Caco-2 (cell line): ENCODE measurements at regions not wholly inside any gene's neighbourhood (a gene's known extent, or its start where the extent isn't known, plus 50 kb on each side); places are given as distances from the start of the nearest gene placed in this dataset.

Experiments
- BruUV-seq: library from RNA; stranded (reverse); fragments of 400-500 nt; replicated peaks from 2 replicates; lab custom pipeline; 2021; lab: Mats Ljungman, UMichigan
- CTCF ChIA-PET: fragments of 300-600 bp; sonication (Branson Sonifier 250); formaldehyde crosslinking; loops from one replicate; lab custom pipeline; 2022; ENCODE audit warnings: antibody characterized with exemption; lab: Charles Lee
- POLR2A ChIA-PET: fragments of 300-600 bp; sonication (Branson Sonifier 250); formaldehyde crosslinking; loops from one replicate; lab custom pipeline; 2022; ENCODE audit warnings: antibody characterized with exemption; lab: Charles Lee
- DNase-seq, 2 experiments: peaks; one replicate each; pipeline versions ENCODE4 v3.0.0 to v3.0.0-alpha.2; 2020 to 2022
- H3K27me3 ChIP-seq: replicated peaks from 2 replicates; pipeline ENCODE4 v1.6.0; 2011; ENCODE audit warnings: low read length; ENCODE audit not compliant: control insufficient read depth, insufficient read depth
- H3K36me3 ChIP-seq: 2 replicates; pipeline ENCODE4 v1.5.1; 2011; ENCODE audit warnings: low read length; ENCODE audit not compliant: control insufficient read depth, insufficient read depth
- H3K4me1 ChIP-seq: fragments of 250-450 bp; sonication (Bioruptor Pico); 2 replicates; pipeline ENCODE4 v1.5.1; 2020; ENCODE audit warnings: mild to moderate bottlenecking
- H3K4me3 ChIP-seq: 2 replicates; pipeline ENCODE4 v1.5.1; 2011; ENCODE audit warnings: low read depth, mild to moderate bottlenecking, control low read depth, low read length
- H3K9me3 ChIP-seq: fragments of 250-450 bp; sonication (Bioruptor Pico); 2 replicates; pipeline ENCODE4 v1.5.1; 2020; ENCODE audit warnings: mild to moderate bottlenecking, moderate library complexity
- H3K27ac Mint-ChIP-seq: one replicate; pipeline ENCODE4 v1.8.0; 2022; ENCODE audit warnings: mixed read lengths; ENCODE audit not compliant: unreplicated experiment
- H3K27me3 Mint-ChIP-seq: one replicate; pipeline ENCODE4 v1.8.0; 2022; ENCODE audit warnings: mixed read lengths; ENCODE audit not compliant: insufficient read depth, unreplicated experiment
- H3K36me3 Mint-ChIP-seq: one replicate; pipeline ENCODE4 v1.8.0; 2022; ENCODE audit warnings: mild to moderate bottlenecking, mixed read lengths; ENCODE audit not compliant: insufficient read depth, unreplicated experiment
- H3K4me1 Mint-ChIP-seq: one replicate; pipeline ENCODE4 v1.8.0; 2022; ENCODE audit warnings: low read depth, mixed read lengths; ENCODE audit not compliant: unreplicated experiment
- H3K4me3 Mint-ChIP-seq: one replicate; pipeline ENCODE4 v1.8.0; 2022; ENCODE audit warnings: mild to moderate bottlenecking, moderate library complexity, mixed read lengths; ENCODE audit not compliant: unreplicated experiment
- H3K9me3 Mint-ChIP-seq: one replicate; pipeline ENCODE4 v1.8.0; 2022; ENCODE audit warnings: mixed read lengths; ENCODE audit not compliant: unreplicated experiment
- CTCF ChIP-seq, 2 experiments: fragments of 200-600 bp in 1 of 2; IDR thresholded peaks; 1 replicate in 1 of 2; 2 replicates in 1 of 2; pipeline versions ENCODE4 v1.5.1 to v1.8.0; 2011 to 2022; ENCODE audit warnings: antibody characterized with exemption in 1 of 2, control low read depth in 1 of 2, inconsistent platforms in 1 of 2, low read depth in 1 of 2, low read length in 1 of 2, mild to moderate bottlenecking in 1 of 2, moderate library complexity in 1 of 2; ENCODE audit not compliant: insufficient read depth in 1 of 2, severe bottlenecking in 1 of 2, unreplicated experiment in 1 of 2
- intact Hi-C: fragments of 100-400 bp; cut with micrococcal nuclease; formaldehyde crosslinking; loops from one replicate; pipeline ENCODE4 v1.10.0; 2022; ENCODE audit not compliant: unreplicated experiment

GRCh38 chr6:98335594-98335993 lies 498.8 kb upstream of the POU3F2 start:
- Histone ChIP-seq H3K9me3 (no peaks in the 10 kb centered on the region), H3K36me3 (no peaks in the 10 kb centered on the region), H3K4me3 (no peak overlapping the region), H3K27me3 (no peaks in the 10 kb centered on the region), H3K4me1 (no peaks in the 10 kb centered on the region)
- BruUV-seq: no TSS peak
- H3K4me1 Mint-ChIP-seq: no peaks in the 10 kb centered on the region
- CTCF ChIA-PET: no interaction called here
- H3K36me3 Mint-ChIP-seq: no peaks in the 10 kb centered on the region
- H3K27ac Mint-ChIP-seq: no peak overlapping the region
- POLR2A ChIA-PET: no interaction called here
- DNase-seq: no peak
- intact Hi-C loops: no loop called here
- TF ChIP-seq CTCF (IDR thresholded peaks at IDR 0.05; ENCODE audit: insufficient read depth in 1 of 2, low read depth in 1 of 2, low read length in 1 of 2, severe bottlenecking in 1 of 2, unreplicated experiment in 1 of 2): no peak
- H3K9me3 Mint-ChIP-seq: no peaks in the 10 kb centered on the region
- no peak overlapping the region for H3K4me3 Mint-ChIP-seq
- H3K27me3 Mint-ChIP-seq: no peaks in the 10 kb centered on the region

DNA sequence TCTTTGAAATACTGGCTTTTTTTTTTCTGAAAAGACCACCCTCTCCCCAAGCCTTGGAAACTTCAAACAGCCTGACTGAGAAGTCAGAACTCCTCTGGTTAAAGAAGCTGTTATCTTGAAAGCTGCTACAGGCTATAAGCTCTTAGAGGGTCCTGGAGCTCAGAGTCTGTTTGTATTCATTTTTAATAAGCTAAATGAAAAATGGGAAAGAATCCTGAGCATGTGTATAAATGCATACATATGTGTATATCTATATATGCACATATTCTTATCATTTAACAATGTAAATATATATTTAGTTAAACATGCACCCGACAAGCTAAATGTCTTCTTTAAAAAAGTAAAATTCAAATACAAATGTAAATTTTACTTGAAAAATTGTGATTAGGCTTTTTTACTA lies 494.9 kb upstream of the POU3F2 start:
- TF ChIP-seq CTCF (IDR thresholded peaks at IDR 0.05; ENCODE audit: insufficient read depth in 1 of 2, low read depth in 1 of 2, low read length in 1 of 2, severe bottlenecking in 1 of 2, unreplicated experiment in 1 of 2): no peak
- Histone ChIP-seq H3K36me3 (no peaks in the 10 kb centered on the region), H3K27me3 (no peaks in the 10 kb centered on the region), H3K9me3 (no peaks in the 10 kb centered on the region), H3K4me1 (no peaks in the 10 kb centered on the region), H3K4me3 (no peak overlapping the region)
- no peak overlapping the region for H3K4me3 Mint-ChIP-seq
- no peaks in the 10 kb centered on the region for H3K4me1 Mint-ChIP-seq
- intact Hi-C loops: no loop called here
- H3K27me3 Mint-ChIP-seq: no peaks in the 10 kb centered on the region
- no TSS peak for BruUV-seq
- no peak overlapping the region for H3K27ac Mint-ChIP-seq
- no peaks in the 10 kb centered on the region for H3K9me3 Mint-ChIP-seq
- POLR2A ChIA-PET: no interaction called here
- CTCF ChIA-PET: no interaction called here
- no peaks in the 10 kb centered on the region for H3K36me3 Mint-ChIP-seq
- DNase-seq: no peak

DNA sequence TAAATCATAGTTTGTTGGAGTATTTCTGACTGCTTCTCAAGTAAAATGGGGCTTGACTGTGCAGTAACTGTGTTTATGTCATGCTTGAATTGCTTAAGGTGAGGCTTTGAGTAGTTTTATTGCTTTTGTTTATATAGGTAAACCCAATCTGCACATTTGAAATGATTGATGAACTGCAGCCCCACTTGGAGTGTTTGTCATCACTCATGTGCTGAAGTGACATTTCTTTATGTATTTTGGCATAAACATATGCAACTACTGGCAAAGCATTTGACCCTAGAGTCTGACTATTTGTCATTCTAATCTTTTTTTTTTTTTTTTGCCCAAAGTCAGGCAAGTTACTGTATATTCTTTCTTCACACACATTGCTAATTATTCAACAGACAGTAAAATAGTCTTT lies 491.4 kb upstream of the POU3F2 start:
- Histone ChIP-seq H3K36me3 (no peaks in the 10 kb centered on the region), H3K4me3 (no peak overlapping the region), H3K4me1 (no peaks in the 10 kb centered on the region), H3K9me3 (no peaks in the 10 kb centered on the region), H3K27me3 (no peaks in the 10 kb centered on the region)
- DNase-seq: no peak
- no peak for TF ChIP-seq CTCF (IDR thresholded peaks at IDR 0.05; ENCODE audit: insufficient read depth in 1 of 2, low read depth in 1 of 2, low read length in 1 of 2, severe bottlenecking in 1 of 2, unreplicated experiment in 1 of 2)
- no peaks in the 10 kb centered on the region for H3K4me1 Mint-ChIP-seq
- no peak overlapping the region for H3K4me3 Mint-ChIP-seq
- no peaks in the 10 kb centered on the region for H3K27me3 Mint-ChIP-seq
- intact Hi-C loops: no loop called here
- BruUV-seq: no TSS peak
- CTCF ChIA-PET: no interaction called here
- H3K9me3 Mint-ChIP-seq: no peaks in the 10 kb centered on the region
- no peak overlapping the region for H3K27ac Mint-ChIP-seq
- no peaks in the 10 kb centered on the region for H3K36me3 Mint-ChIP-seq
- POLR2A ChIA-PET: no interaction called here
